HUES48 (cell line): ENCODE measurements at regions not wholly inside any gene's neighbourhood (a gene's known extent, or its start where the extent isn't known, plus 50 kb on each side); places are given as distances from the start of the nearest gene placed in this dataset.
A peak's percentile ranks its signal among the peaks of the same experiment; 100 is the strongest.

Experiments
- H3K27ac ChIP-seq: one replicate; pipeline ENCODE4 v1.7.0; 2013; ENCODE audit warnings: low read depth, low read length, inconsistent platforms
- H3K27me3 ChIP-seq: 2 replicates; pipeline ENCODE4 v1.6.1; 2013; ENCODE audit warnings: mild to moderate bottlenecking, low read length; ENCODE audit not compliant: control insufficient read depth, insufficient read depth
- H3K36me3 ChIP-seq: 2 replicates; pipeline ENCODE4 v1.6.1; 2013; ENCODE audit warnings: low read length; ENCODE audit not compliant: control insufficient read depth, insufficient read depth
- H3K4me1 ChIP-seq: 2 replicates; pipeline ENCODE4 v1.6.1; 2013; ENCODE audit warnings: mild to moderate bottlenecking, low read length; ENCODE audit not compliant: control insufficient read depth, insufficient read depth
- H3K4me3 ChIP-seq: 2 replicates; pipeline ENCODE4 v1.5.1; 2013; ENCODE audit warnings: mild to moderate bottlenecking, low read depth, low read length
- H3K9ac ChIP-seq: 2 replicates; pipeline ENCODE4 v1.6.1; 2013; ENCODE audit warnings: mild to moderate bottlenecking, low read depth, low read length, moderate library complexity
- H3K9me3 ChIP-seq: 2 replicates; pipeline ENCODE4 v1.6.1; 2013; ENCODE audit warnings: low read length; ENCODE audit not compliant: control insufficient read depth, insufficient read depth

DNA sequence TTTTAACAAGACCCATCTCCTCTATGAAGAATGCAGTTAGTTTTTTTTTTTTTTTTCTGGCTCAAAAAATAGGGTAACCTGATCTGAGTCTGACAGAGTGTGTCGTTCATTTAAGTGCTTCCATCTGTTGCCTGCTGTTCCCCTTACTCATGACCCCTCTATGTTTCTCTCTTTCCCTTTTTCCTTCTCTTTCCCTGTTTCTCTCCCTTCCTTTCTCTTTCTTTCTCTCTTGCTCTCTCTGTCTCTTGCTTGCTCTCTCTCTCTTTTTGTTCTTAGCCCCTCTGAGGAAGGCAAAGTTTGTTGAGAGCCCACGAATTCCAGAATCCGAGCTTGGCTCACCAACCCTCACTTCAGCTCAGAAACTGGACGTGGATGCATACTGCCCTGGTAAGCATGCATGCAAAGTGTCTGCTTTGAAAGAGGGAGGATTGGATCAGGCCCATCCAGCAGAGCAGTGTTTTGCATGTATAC, 185.0 kb downstream of the TANC2 start:
- Histone ChIP-seq H3K36me3 (no peaks in the 10 kb centered on the region), H3K27ac (peak overlapping the region; percentile 3), H3K9me3 (no peaks in the 10 kb centered on the region), H3K9ac (no peak overlapping the region), H3K4me1 (peaks cover 35% of the 10 kb centered on the region), H3K27me3 (no peaks in the 10 kb centered on the region), H3K4me3 (no peak overlapping the region)

DNA sequence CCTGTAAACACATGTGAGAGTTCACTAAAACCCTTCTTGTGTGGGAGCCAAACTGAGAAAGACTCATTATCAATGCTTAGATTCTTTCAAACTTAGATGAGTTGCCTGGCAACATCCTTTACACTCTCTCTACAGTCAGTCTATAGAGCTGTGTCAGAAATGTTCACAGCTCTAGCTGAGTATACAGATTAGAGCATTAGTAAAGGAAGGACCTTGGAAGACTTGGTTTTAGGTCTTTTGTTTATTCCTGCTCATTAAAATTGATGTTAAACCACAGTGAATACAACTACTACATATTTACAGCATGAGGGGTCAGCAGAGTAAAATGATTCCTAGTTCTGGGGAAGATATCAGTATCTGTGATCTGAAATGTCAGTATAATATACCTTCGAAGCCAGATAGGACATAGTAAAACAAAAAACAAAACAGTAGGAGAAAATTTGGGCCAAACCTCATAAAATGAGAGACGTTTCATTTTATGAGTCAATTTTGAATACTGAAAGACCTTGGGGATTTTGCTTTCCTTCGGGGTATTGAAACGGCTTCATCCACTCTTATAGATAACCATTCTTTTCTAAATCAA, 186.0 kb downstream of the TANC2 start:
- Histone ChIP-seq H3K27me3 (no peaks in the 10 kb centered on the region), H3K27ac (peak overlapping the region; percentile 48), H3K4me3 (no peak overlapping the region), H3K4me1 (peaks cover 35% of the 10 kb centered on the region), H3K36me3 (no peaks in the 10 kb centered on the region), H3K9me3 (no peaks in the 10 kb centered on the region), H3K9ac (no peak overlapping the region)

DNA sequence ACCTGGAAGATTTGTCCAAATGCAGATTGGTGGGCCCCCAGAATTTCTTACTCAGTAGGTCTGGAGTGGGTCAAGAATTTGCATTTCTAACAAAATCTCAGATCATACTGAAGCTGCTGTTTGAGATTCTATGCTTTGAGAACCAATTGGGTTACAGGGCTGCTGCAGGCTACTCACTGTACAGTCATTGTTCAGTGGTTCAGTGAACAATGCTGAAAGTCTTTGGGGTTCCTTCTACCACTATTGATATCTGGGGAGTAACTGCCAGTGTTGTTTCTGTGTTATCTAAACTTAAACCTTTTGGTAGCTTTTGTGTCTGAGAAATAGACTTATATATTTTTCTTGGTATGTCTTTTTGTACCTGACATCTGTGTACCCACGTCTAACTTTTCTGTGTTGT, 187.5 kb downstream of the TANC2 start:
- no peaks in the 10 kb centered on the region for H3K36me3 ChIP-seq
- H3K9me3 ChIP-seq: no peaks in the 10 kb centered on the region
- H3K27ac ChIP-seq: peak overlapping the region; percentile 0
- no peaks in the 10 kb centered on the region for H3K27me3 ChIP-seq
- H3K4me3 ChIP-seq: no peak overlapping the region
- no peak overlapping the region for H3K9ac ChIP-seq
- peaks cover 35% of the 10 kb centered on the region for H3K4me1 ChIP-seq

DNA sequence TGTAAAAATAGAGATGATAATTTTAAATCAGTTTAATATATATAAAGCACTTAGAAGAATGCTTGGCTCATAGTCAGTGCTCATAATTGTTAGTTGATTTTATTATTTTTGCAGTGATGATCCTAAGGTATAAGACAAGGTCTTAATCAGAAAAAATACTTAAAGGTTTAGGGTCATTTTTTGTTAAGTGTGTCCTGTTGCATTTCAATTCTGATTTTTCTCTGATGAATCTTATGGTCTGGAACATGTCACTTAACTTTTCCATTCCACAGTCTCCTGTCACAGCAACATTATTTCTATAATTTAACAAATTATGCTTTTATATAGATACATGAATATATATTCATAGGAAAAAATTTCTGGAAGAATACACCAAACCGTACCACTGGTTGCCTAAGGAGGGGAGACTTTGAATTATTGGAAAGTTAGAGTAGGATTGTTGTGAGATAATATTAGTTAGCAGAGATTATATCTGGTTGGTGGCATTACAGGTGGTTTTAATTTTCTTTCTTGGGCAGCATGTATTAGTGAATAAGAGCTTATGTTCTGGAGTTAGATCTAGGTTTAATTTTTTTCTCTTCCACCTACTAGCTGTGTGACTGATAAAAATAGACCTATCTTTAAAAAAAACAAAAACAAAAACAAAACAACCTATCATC, 188.7 kb downstream of the TANC2 start:
- Histone ChIP-seq H3K27me3 (no peaks in the 10 kb centered on the region), H3K4me3 (no peak overlapping the region), H3K27ac (no peak overlapping the region), H3K9ac (no peak overlapping the region), H3K36me3 (no peaks in the 10 kb centered on the region), H3K4me1 (peaks cover 35% of the 10 kb centered on the region), H3K9me3 (no peaks in the 10 kb centered on the region)

DNA sequence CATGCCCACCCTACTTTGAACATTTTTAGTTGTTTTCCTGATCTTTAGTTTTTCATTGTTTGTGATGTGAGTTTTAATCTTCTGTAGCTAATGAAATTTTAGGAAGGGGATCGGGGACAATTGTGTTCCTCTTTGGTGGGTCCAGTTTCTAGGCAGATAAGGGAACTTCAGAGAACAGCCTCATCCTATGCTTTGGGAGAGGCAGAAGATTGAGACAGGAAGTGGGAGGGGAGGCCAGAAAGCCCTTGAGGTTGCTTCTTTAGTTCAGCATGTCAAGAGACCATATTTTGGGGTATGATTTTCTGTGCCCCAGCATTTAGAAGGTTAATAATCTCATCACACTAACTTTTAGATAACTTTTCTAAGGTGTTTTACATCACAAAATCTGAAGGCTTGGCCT, 191.0 kb downstream of the TANC2 start:
- no peaks in the 10 kb centered on the region for H3K27me3 ChIP-seq
- peaks cover 24% of the 10 kb centered on the region for H3K4me1 ChIP-seq
- no peak overlapping the region for H3K4me3 ChIP-seq
- no peaks in the 10 kb centered on the region for H3K36me3 ChIP-seq
- no peaks in the 10 kb centered on the region for H3K9me3 ChIP-seq
- H3K9ac ChIP-seq: no peak overlapping the region
- no peak overlapping the region for H3K27ac ChIP-seq

DNA sequence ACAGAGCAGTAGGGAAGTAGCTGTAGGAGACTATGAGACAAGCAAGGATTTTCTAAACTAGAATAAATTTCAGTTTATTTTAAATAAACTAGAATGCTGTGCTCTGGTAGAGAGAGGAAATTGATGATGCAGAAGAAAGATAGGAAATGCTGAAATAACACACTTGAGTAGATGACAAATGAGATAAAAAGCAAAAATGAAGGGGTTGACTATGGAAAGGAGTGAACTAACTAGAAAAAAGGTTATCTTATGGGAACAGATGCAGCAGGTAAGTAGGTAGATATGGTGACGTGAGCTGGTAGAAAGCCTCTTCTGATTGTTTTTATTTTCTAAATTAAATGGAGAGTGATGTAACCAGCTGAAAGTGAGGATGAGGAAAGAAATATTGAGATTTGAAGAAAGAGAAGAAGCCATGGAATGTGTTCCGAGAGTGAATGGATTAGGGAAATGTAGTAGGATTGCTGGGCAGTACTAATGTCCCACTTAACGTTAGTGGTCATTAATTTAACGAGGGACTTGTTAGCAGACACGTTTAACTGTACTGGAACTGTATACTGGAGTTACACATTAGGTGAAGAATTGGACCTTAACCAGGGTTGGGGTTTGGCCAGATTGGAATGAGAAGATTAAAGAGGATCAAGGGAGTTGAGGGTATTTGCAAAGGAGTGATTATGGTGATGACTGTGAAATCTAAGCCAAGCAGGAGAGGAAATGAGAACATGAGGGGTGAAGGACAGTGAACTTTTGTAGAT, 196.5 kb downstream of the TANC2 start:
- H3K27ac ChIP-seq: no peak overlapping the region
- no peak overlapping the region for H3K9ac ChIP-seq
- H3K9me3 ChIP-seq: no peaks in the 10 kb centered on the region
- H3K4me3 ChIP-seq: no peak overlapping the region
- H3K4me1 ChIP-seq: no peaks in the 10 kb centered on the region
- no peaks in the 10 kb centered on the region for H3K27me3 ChIP-seq
- no peaks in the 10 kb centered on the region for H3K36me3 ChIP-seq

DNA sequence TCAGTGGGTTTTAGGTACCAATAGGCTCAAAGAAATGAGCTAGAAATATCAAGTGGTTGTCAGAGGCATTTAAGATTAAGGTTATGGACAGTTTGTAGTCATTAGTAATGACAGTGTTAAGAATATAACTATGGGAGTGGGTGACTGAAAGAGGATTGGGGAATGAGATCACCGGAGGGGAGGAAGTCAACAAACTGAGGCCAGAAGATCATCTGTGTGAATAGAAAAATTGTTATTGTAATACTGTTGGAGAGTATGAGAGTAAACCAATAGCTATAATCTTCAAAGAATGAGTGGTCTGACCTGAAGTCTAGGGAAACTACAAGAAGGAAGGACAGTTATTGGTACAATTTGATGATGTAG, 197.1 kb downstream of the TANC2 start:
- Histone ChIP-seq H3K4me3 (no peak overlapping the region), H3K27me3 (no peaks in the 10 kb centered on the region), H3K4me1 (no peaks in the 10 kb centered on the region), H3K36me3 (no peaks in the 10 kb centered on the region), H3K9me3 (no peaks in the 10 kb centered on the region), H3K9ac (no peak overlapping the region), H3K27ac (no peak overlapping the region)

DNA sequence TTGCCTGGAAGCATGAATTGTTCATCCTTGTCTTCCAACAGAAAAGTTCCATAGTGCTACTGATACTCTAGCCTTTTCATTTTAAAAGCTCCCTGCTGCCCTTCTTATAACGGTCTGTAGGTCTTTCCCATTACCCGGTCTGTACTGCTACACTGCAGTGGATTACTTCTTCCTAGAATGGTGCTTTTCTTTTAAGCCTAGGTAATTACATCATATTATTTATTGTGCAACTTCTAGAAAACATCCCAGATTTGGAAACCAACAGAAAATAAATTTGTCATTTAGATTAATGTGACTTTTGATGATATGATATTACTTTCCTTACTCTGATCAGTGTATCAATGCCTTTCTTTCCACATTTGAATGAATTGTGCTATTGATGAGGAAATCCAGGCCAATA, 199.4 kb downstream of the TANC2 start:
- Histone ChIP-seq H3K4me3 (no peak overlapping the region), H3K9me3 (no peaks in the 10 kb centered on the region)

DNA sequence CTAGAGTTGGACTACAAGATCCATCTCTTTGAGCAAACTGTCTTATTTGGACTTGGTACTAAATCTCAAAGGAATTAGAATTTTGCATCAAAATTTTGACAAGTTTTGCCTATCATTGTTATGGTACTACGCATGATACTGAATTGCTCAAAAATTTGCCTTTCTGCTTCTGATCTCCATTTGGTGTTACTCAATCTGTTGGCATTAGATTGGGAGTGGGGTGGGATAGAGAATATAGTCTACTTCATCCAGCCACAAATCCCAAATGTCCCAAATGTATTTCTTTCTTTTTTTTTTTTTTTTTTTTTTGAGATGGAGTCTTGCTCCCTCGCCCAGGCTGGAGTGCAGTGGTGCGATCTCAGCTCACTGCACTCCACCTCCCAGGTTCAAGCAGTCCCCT, 204.8 kb downstream of the TANC2 start:
- Histone ChIP-seq H3K9ac (no peak overlapping the region), H3K9me3 (0 out of 2 replicates have a peak, but pooled peaks cover 4% of the 10 kb centered on the region), H3K36me3 (no peaks in the 10 kb centered on the region), H3K4me3 (no peak overlapping the region), H3K27me3 (no peaks in the 10 kb centered on the region), H3K27ac (no peak overlapping the region), H3K4me1 (peaks cover 7% of the 10 kb centered on the region)

More for the DNA sequence above, 199.4 kb downstream of the TANC2 start:
- Histone ChIP-seq H3K27ac (no peak overlapping the region), H3K27me3 (no peaks in the 10 kb centered on the region), H3K4me1 (no peaks in the 10 kb centered on the region), H3K9ac (no peak overlapping the region), H3K36me3 (no peaks in the 10 kb centered on the region)

DNA sequence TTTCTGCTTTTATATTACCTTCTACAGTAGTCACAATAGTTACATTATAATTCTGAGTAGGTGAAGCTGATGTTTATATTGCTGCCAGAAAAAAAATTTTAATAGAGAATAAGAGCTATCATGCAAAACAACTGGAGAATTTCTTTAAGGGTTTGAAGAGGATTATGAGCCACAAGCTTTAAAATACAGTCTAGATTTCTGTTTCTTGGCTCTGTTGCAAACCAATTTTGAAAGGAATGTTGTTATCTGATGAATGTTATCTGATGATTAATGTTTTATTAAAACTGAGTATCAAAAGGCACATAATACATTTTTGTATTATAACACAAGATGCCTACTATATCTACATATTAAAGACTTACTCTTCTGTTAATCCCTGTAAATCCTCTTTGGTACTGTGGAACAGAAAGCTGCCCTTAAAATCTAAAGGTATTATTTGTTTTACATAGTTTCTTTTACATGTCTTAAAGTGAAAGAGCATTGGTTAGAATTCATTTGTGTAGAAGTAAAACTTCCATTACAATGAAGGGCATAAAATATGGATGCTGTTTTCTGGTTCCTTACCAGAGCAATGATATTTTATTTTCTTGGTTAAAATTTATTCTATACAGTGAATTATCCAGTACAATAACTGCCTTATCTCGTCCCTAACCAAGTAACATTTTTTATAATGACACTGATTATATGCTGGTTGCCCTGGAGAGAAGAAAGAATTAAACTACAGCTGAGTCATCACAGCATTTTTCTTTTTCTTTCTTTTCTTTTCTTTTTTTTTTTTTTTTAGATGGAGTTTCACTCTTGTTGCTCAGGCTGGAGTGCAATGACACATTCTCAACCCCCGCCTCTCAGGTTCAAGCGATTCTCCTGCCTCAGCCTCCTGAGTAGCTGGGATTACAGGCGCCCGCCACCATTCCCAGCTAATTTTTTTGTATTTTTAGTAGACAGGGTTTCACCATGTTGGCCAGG, 205.7 kb downstream of the TANC2 start:
- H3K27ac ChIP-seq: no peak overlapping the region
- H3K9me3 ChIP-seq: peaks cover 8% of the 10 kb centered on the region
- no peaks in the 10 kb centered on the region for H3K36me3 ChIP-seq
- no peak overlapping the region for H3K4me3 ChIP-seq
- H3K9ac ChIP-seq: no peak overlapping the region
- H3K27me3 ChIP-seq: no peaks in the 10 kb centered on the region
- H3K4me1 ChIP-seq: peaks cover 7% of the 10 kb centered on the region
